ENCODE measurements at regions not wholly inside any gene's neighbourhood (a gene's known extent, or its start where the extent isn't known, plus 50 kb on each side); places are given as distances from the start of the nearest gene placed in this dataset.
A peak's percentile ranks its signal among the peaks of the same experiment; 100 is the strongest.

GRCh38 chr17:5775098-5775497 lies 190.8 kb upstream of the NLRP1 start:
- intact Hi-C loops (cut with DNase I), result no loop called here
- no peak for DNase-seq

DNA sequence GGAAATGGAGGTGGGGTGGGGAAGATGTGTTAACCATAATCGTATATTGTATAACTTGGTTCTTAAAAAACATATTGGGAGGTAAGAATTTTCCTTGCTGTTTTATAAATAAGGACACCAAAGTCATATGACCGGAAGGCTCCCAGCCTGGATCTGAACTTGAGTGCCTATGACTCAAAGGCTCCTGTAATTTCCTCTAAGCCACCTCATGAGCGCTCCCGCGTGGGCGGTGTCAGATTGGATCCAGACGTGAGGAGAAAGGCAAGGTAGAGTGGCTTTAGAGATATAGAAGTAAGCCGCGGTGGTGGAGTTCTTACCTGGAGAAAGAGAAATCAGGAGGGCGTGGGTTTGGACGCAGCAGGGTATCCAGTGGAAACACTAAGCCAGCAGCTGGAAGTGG lies 196.2 kb upstream of the NLRP1 start:
- intact Hi-C loops (cut with DNase I), result no loop called here
- peak; percentile 38 to 87 (median 74) for DNase-seq

DNA sequence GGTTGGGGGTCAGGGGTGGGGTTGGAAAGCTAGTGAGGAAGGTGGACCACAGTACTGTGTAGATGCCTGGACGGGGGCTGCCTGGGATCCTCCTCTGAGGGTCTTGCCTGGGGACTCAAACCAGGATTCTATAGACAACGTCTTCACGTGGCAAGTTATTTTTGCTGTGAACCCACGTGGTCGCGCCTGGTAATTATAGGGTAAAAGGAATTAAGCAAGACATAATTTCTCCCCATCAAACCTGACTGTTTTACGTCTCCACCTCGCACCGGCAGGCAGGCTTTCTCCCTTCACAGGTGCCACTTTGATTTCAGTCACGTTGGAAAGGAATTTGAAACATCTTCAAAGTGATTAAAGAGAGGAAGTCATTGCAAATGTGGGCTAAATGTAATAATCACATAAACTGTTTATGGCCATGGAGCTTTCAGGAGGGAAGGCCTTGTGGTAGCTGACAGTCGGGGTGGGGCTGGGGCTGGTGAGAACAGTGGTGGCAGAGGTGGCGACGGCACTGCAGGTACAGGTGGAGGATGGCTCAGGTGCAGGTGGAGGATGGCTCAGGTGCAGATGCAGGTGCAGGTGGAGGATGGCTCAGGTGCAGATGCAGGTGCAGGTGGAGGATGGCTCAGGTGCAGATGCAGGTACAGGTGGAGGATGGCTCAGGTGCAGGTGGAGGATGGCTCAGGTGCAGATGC lies 197.1 kb upstream of the NLRP1 start:
- DNase-seq, result peak in 27 of 42 donors; percentile 4 to 56 (median 27)

DNA sequence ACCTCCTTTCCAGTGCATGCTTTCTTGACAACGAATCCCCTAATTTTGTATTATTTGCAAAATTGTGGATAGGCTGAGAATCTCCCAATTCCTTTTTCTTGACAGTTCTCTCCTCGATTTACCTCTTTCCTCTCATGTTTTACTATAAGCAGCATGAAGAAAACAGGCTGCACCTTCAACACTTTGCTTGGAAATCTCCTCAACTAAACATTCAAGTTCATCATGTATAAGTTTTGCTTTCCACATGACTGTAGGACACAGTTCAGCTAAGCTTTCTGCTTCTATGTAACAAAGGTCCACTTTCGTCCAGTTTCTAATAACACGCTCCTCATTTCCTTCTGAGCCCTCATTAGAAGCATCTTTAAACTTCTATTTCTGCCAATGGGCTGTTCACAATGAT lies 199.0 kb upstream of the NLRP1 start:
- no peak for DNase-seq
- intact Hi-C loops (cut with DNase I), result no loop called here

More for the DNA sequence above, 197.1 kb upstream of the NLRP1 start:
- intact Hi-C loops (cut with DNase I), result no loop called here

- no peak for DNase-seq
- intact Hi-C loops (cut with DNase I), result no loop called here
Observed at GRCh38 chr17:5783851-5784250, 199.5 kb upstream of the NLRP1 start.

- intact Hi-C loops (cut with DNase I), result no loop called here
- DNase-seq, result no peak
Observed at GRCh38 chr17:5784791-5785190, 200.5 kb upstream of the NLRP1 start.

GRCh38 chr17:5785338-5785737 lies 201.0 kb upstream of the NLRP1 start:
- DNase-seq, result no peak
- intact Hi-C loops (cut with DNase I), result no loop called here

DNA sequence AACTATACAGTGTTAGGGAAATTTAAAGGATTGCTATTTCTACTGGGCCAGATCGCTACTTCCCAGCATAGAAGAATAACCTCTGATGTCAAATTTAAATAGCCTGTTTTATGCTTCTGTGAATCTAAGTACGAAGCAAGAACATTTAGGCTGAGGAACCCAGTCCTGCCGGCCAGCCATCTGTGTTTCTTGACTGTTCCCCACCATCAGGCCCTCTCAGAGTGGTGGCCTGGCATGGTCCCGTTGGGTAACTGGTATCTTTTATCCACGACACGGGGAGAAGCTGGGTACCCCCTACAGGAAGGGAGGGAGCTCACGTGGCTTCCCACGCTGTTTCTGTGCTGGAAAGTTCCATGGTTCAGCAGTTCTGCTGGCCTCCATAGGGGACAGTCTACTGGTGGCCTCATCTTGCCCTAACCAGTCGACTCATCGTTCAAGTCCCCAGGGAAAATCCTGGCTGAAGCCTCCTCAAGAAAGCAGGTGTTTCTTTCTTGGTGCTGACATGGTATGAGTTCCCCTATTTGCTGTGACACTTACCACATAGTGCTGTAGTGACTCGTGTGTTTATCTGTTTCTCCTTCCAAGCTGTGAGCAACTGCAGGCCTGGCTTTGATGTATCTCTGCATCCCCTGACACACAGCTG lies 201.7 kb upstream of the NLRP1 start:
- intact Hi-C loops (cut with DNase I), result no loop called here

DNA sequence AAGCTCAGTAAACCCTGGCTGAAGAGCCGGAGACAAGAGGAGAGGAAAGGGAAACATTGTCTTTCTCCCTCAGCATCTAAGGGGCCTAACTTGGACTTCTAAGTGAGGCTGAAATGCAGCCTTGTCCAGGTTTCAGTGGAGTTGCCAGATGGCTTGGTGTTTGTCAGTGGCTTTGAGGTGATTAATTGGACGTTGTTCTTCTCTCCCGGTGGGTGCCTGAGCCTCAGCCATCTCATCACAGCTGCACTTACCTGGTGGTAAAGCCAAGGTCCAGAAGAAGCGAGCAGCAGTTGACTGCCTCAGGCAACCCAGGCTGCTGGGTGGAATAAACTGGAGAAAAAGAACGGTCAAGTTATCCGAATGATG lies 202.2 kb upstream of the NLRP1 start:
- DNase-seq, result no peak
- intact Hi-C loops (cut with DNase I), result no loop called here

More for the DNA sequence above, 201.7 kb upstream of the NLRP1 start:
- DNase-seq, result no peak

- intact Hi-C loops (cut with DNase I), result no loop called here
- no peak for DNase-seq
Observed at GRCh38 chr17:5788266-5788900, 204.1 kb upstream of the NLRP1 start.

DNA sequence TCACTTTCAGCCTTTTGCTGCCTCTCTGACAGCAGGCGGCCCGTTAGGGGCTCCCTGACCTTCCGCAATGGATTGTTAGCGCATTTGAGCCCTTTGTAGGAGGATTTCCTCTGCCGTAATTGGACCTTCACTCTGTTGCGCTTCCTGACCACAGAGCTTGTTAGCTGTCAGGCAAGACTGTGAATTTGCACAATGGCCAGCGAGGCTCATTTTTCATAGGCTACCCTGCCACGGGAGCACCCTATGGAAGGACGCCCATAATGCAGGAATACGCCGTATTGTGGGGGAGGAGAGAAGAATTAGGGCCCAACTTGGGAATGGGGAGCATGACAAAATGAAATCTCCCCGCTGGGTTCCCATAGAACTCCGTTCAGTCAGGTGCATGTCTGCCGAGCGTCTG lies 205.2 kb upstream of the NLRP1 start:
- intact Hi-C loops (cut with DNase I), result no loop called here

DNA sequence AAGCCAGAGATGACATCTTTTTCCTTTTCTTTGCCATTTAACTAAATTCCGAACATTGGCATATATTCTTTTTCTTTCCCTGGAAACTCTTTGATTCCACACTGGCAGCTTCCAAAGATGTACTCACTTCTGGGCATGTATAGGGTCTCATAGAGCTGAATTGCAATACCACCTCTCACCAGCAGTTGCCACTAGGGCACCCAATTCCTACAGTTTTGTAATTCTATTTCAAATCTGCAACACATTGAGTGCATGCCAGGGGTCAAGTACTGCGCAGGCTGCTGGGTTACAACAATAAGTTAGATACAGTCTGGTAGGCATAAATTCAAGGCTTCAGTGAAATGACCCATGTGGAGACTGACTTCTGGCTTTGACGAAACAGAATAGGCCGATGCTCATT lies 208.8 kb upstream of the NLRP1 start:
- no peak for DNase-seq
- intact Hi-C loops (cut with DNase I), result no loop called here

More for the DNA sequence above, 205.2 kb upstream of the NLRP1 start:
- DNase-seq, result no peak

GRCh38 chr17:5793899-5794298 lies 209.6 kb upstream of the NLRP1 start:
- DNase-seq, result no peak
- intact Hi-C loops (cut with DNase I), result no loop called here

DNA sequence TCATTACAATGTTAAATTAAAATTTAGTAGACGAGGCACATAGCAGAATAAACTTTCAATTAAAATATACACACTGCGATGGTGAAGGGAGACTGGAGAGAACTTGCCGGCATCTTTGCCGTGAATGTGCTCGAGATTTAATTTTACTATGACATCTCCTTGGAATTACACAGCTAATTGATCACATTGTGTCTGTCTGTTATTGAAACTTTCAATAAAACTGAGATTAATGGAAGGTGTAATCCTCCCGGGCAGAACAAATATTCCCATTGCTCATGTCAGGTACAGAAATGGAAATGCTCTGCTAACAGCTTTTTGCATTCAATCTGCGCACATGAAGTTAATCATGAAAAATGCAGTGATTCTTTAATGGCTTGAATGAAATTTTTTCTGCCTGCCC lies 210.1 kb upstream of the NLRP1 start:
- no peak for DNase-seq
- intact Hi-C loops (cut with DNase I), result no loop called here

DNA sequence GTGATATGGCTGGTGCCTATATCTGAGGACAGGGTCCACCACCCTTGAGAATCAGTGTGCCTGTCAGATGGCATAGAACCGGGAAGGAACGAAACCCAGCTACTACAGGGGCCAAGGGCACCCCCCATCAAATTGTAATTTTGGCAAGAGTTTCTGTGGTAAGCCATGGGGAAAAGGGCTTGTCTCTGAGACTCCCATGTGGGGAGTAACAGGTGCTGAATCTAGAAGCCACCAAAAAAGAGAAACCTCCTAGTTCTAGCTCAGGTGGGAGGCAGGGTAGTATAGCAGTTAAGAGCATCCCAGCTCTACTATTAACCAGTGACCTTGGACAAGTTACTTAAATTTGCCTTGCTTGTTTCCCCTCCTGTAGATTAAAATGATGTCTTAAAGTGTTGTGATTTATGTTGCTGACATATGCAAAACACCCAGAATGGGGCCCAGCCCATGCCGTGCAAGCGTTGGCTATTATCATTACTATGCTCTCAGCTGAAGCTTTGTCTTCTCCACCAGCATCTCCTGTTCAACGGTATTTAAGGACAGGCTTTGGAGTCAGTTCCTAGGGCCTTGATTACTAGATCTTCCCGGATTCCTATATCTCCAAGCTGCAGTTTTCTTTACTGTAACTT lies 210.7 kb upstream of the NLRP1 start:
- intact Hi-C loops (cut with DNase I), result no loop called here
- DNase-seq, result no peak

DNA sequence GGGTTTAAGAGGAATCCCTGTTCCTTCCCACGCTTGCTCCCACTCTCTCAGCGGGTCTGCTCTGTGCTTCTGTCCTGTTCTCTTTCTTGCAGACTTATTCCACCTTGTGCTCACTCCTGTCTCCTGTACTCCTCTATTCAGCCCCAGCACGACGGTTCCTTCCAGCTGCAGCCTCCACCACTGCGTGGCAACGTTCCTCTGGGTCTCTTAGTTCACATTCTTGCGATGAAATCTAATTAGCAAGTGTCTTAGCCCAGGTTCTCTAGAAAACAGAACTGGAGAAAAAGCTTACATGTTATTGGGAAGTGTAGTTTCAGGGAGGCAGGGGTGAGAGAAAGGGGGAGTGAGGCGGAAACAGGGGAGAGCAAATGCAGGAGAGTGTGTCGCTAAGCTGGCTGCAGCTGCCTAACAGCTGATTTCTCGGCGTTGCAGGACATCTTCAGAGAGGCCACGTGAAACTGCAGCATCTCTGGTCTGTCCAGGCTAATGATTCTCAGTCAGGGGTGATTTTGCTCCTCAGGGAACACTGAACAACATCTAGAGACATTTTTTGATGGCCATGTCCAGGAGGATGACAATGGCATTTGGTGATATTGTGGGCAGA lies 213.2 kb upstream of the NLRP1 start:
- intact Hi-C loops (cut with DNase I), result no loop called here
- no peak for DNase-seq

- intact Hi-C loops (cut with DNase I), result no loop called here
- no peak for DNase-seq
Observed at GRCh38 chr17:5798094-5798493, 213.8 kb upstream of the NLRP1 start.

DNA sequence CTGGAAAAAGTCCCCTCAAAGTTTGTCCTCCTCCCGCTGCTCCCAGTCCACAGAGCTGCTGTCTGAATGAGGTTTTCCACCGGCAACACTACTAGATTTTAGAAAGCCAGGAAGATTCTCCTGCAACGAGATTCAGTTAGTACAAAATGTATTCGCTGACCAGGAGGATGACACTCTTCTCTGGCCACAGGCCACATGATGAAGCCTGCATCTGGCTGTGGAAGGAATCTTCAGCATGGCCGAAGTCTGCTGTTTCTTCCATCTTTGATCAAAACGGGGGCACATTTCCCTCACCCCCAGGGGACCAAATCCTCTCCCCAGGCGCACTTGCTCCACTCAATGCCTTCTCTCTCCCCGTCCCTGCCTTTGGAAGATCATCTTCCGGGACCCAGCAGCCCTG lies 215.8 kb upstream of the NLRP1 start:
- intact Hi-C loops (cut with DNase I), result no loop called here
- DNase-seq, result no peak

- no peak for DNase-seq
- intact Hi-C loops (cut with DNase I), result no loop called here
Observed at GRCh38 chr17:5800646-5801045, 216.3 kb upstream of the NLRP1 start.

DNA sequence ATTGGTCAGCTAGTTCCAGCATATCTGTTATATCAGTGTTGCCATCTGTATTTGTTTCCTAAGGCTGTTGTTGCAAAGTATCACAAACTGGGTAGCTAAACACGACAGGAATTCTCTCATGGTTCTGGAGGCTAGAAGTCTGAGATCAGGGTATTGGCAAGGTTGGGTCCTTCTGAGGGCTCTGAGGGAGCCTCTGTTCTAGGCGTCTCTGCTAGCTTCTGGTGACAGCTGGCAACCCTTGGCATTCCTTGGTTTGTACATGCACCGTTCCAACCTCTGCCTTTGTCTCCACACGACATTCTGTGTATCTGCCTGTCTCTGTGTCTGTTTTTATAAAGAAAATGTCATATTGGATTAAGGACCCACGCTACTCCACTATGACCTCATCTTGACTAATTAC lies 219.9 kb upstream of the NLRP1 start:
- no peak for DNase-seq

More for the DNA sequence above, 219.9 kb upstream of the NLRP1 start:
- intact Hi-C loops (cut with DNase I), result no loop called here
